SH-SY5Y (cell line): ENCODE measurements at regions not wholly inside any gene's neighbourhood (a gene's known extent, or its start where the extent isn't known, plus 50 kb on each side); places are given as distances from the start of the nearest gene placed in this dataset.

ENCODE experiments used
- GATA2 ChIP-seq: IDR thresholded peaks from 2 replicates; pipeline ENCODE4 v1.6.1; 2011; ENCODE audit warnings: mild to moderate bottlenecking, low read depth, low read length
- GATA3 ChIP-seq: IDR thresholded peaks from 2 replicates; pipeline ENCODE4 v1.6.1; 2011; ENCODE audit warnings: low read depth, mild to moderate bottlenecking, low read length, moderate library complexity

DNA sequence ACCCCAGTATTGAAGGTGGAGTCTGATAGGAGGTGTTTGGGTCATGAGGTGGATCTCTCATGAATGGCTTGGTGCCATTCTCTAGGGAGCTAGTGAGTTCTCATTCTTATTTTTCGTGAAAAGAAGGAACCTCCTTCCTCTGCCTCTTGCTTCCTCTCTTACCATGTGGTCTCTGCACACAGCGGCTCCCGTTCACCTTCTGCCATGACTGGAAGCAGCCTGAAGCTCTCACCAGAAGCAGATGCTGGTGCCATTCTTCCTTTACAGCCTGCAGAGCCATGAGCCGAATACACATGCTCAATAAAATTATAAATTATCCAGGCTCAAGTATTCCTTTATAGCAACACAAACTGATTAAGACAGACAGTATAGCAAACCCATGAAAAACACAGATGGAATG is 545.1 kb upstream of the C16orf82 start:
- TF ChIP-seq GATA2 (no peak), GATA3 (no peak)
